ENCODE measurements at regions not wholly inside any gene's neighbourhood (a gene's known extent, or its start where the extent isn't known, plus 50 kb on each side); places are given as distances from the start of the nearest gene placed in this dataset.

GRCh38 chr5:5885782-5886181 is 463.3 kb downstream of the ICE1 start:
- H3K9me3 ChIP-seq, result no peaks in the 10 kb centered on the region
- no peak overlapping the region for H3K4me3 ChIP-seq
- DNase-seq (no peak), ATAC-seq (no peak)
- intact Hi-C loops (cut with DNase I), result loop anchor here in 4 of 10 donors (5.0 to 10.0 kb wide), 4 partner anchors 381 to 699 kb away; no protein-coding TSS in a partner anchor
- 83 to 88% (median 87%) methylated on average over 8 of the region's 8 CpGs for WGBS, 4 donors
- H3K36me3 ChIP-seq, result no peaks in the 10 kb centered on the region
- peaks cover 0 to 10% (median 0%) of the 10 kb centered on the region in 9 donors for H3K27me3 ChIP-seq
- peaks cover 0 to 5% (median 0%) of the 10 kb centered on the region in 12 donors for H3K4me1 ChIP-seq
- no peak for TF ChIP-seq POLR2A (IDR thresholded peaks at IDR 0.05)
- no peak overlapping the region for H3K27ac ChIP-seq

DNA sequence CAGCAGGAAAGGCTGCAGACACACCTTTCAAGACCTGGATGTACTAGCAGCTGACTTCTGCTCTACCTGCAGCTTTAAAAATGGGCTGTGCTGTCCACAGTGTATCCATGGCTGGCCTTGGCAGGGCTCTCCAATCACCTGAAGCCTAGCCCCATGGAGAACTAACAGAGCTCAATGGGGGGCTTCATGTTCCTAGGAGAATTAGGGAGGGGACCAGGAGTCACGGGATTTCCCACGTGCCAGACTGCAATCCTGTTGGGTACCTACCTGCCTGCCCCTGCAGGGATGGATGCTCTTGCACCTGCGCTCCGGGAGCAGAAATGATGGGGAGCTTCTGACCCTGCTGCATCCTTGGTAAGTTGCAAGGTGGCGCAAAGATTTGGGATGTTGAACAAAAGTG is 462.1 kb downstream of the ICE1 start:
- 74 to 88% (median 82%) methylated on average over 4 to 5 of the region's 5 CpGs for WGBS, 4 donors
- Histone ChIP-seq H3K4me1 (peaks cover 0 to 5% (median 0%) of the 10 kb centered on the region in 12 donors), H3K27me3 (peaks cover 0 to 10% (median 0%) of the 10 kb centered on the region in 9 donors), H3K27ac (no peak overlapping the region), H3K9me3 (no peaks in the 10 kb centered on the region), H3K4me3 (no peak overlapping the region), H3K36me3 (no peaks in the 10 kb centered on the region)
- no peak for TF ChIP-seq POLR2A (IDR thresholded peaks at IDR 0.05)
- TF ChIP-seq, protein P1, sequence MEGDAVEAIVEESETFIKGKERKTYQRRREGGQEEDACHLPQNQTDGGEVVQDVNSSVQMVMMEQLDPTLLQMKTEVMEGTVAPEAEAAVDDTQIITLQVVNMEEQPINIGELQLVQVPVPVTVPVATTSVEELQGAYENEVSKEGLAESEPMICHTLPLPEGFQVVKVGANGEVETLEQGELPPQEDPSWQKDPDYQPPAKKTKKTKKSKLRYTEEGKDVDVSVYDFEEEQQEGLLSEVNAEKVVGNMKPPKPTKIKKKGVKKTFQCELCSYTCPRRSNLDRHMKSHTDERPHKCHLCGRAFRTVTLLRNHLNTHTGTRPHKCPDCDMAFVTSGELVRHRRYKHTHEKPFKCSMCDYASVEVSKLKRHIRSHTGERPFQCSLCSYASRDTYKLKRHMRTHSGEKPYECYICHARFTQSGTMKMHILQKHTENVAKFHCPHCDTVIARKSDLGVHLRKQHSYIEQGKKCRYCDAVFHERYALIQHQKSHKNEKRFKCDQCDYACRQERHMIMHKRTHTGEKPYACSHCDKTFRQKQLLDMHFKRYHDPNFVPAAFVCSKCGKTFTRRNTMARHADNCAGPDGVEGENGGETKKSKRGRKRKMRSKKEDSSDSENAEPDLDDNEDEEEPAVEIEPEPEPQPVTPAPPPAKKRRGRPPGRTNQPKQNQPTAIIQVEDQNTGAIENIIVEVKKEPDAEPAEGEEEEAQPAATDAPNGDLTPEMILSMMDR (IDR thresholded peaks at IDR 0.05), result no peak
- intact Hi-C loops (cut with DNase I), result loop anchor here in 7 of 10 donors (5.0 to 10.0 kb wide), 5 partner anchors 380 to 700 kb away; no protein-coding TSS in a partner anchor
- no peak for ATAC-seq
- no peak for DNase-seq

- intact Hi-C loops (cut with DNase I), result loop anchor here in 7 of 10 donors (5.0 to 10.0 kb wide), 5 partner anchors 379 to 701 kb away; no protein-coding TSS in a partner anchor
- Histone ChIP-seq H3K27me3 (peaks cover 0 to 10% (median 0%) of the 10 kb centered on the region in 9 donors), H3K4me3 (no peak overlapping the region), H3K9me3 (no peaks in the 10 kb centered on the region), H3K36me3 (no peaks in the 10 kb centered on the region), H3K27ac (no peak overlapping the region), H3K4me1 (peaks cover 0 to 5% (median 0%) of the 10 kb centered on the region in 12 donors)
- DNase-seq, result no peak
- TF ChIP-seq, protein P1 (IDR thresholded peaks at IDR 0.05), result no peak
- TF ChIP-seq POLR2A (IDR thresholded peaks at IDR 0.05), result no peak
- 71 to 78% (median 75%) methylated on average over 5 of the region's 5 CpGs for WGBS, 4 donors
- ATAC-seq, result no peak
Measured at GRCh38 chr5:5883562-5883961, 461.1 kb downstream of the ICE1 start.

GRCh38 chr5:5883146-5883545 is 460.7 kb downstream of the ICE1 start:
- Histone ChIP-seq H3K4me3 (no peak overlapping the region), H3K9me3 (no peaks in the 10 kb centered on the region), H3K27ac (no peak overlapping the region), H3K36me3 (no peaks in the 10 kb centered on the region), H3K27me3 (peaks cover 0 to 10% (median 0%) of the 10 kb centered on the region in 9 donors), H3K4me1 (peaks cover 0 to 5% (median 0%) of the 10 kb centered on the region in 12 donors)
- WGBS, 4 donors, result 72 to 83% (median 78%) methylated on average over 5 of the region's 5 CpGs
- DNase-seq (no peak), ATAC-seq (no peak)
- TF ChIP-seq POLR2A (IDR thresholded peaks at IDR 0.05), result no peak
- TF ChIP-seq, protein P1 (IDR thresholded peaks at IDR 0.05), result no peak
- intact Hi-C loops (cut with DNase I), result loop anchor here in 7 of 10 donors (5.0 to 10.0 kb wide), 5 partner anchors 378 to 702 kb away; no protein-coding TSS in a partner anchor

Data from heart left ventricle (tissue), 16 donors.